SIG-M5 treated with dmso at 0.1 percent for 504 hours (cell line): ENCODE measurements at regions not wholly inside any gene's neighbourhood (a gene's known extent, or its start where the extent isn't known, plus 50 kb on each side); places are given as distances from the start of the nearest gene placed in this dataset.
"Not testable (repeated sequence)": the region's sequence is repeated elsewhere in the genome, so short reads cannot be mapped to it uniquely, and the experiment has no call there.

ENCODE experiments used
- DNase-seq: peaks from one replicate; lab custom pipeline; 2025; ENCODE audit not compliant: unreplicated experiment; lab: John Stamatoyannopoulos, UW

DNA sequence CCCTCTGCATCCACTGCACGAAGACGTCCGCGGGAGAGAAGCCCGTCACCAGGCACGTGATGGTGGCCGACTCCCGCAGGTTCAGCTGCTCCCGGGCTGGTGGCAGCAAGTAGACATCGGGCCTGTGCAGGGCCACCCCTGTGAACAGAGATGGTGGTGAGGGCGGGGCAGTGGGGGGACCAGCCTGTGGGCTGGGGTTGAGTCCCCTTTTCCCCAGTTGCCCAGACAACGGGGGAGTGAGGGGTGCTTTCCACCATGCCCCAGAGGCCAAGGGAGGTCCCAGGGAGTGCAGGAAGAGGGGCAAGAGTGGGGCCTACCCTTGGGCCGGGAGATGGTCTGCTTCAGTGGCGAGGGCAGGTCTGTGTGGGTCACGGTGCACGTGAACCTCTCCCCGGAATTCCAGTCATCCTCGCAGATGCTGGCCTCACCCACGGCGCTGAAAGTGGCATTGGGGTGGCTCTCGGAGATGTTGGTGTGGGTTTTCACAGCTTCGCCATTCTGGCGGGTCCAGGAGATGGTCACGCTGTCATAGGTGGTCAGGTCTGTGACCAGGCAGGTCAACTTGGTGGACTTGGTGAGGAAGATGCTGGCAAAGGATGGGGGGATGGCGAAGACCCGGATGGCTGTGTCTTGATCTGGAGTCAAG lies 328.3 kb downstream of the TMEM121 start:
- DNase-seq: no peak

DNA sequence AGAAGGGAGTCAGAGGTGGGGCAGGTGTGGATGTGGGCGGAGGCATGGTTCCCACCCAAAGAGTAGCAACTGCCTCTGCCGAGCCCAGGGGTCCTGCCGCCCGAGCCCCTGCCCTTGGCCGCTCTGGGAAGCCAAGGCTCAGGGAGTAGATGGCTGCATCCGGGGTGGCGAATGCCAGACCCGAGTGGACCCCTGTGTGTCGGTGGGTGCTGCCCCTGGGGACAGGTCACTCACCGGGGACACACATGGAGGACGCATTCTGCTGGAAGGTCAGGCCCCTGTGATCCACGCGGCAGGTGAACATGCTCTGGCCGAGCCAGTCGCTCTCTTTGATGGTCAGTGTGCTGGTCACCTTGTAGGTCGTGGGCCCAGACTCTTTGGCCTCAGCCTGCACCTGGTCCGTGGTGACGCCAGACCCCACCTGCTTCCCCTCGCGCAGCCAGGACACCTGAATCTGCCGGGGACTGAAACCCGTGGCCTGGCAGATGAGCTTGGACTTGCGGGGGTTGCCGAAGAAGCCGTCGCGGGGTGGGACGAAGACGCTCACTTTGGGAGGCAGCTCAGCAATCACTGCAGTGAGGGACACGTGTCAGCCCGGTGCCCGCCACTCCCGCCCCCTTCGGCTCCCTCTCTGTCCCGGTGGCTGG lies 329.0 kb downstream of the TMEM121 start:
- no peak for DNase-seq

DNA sequence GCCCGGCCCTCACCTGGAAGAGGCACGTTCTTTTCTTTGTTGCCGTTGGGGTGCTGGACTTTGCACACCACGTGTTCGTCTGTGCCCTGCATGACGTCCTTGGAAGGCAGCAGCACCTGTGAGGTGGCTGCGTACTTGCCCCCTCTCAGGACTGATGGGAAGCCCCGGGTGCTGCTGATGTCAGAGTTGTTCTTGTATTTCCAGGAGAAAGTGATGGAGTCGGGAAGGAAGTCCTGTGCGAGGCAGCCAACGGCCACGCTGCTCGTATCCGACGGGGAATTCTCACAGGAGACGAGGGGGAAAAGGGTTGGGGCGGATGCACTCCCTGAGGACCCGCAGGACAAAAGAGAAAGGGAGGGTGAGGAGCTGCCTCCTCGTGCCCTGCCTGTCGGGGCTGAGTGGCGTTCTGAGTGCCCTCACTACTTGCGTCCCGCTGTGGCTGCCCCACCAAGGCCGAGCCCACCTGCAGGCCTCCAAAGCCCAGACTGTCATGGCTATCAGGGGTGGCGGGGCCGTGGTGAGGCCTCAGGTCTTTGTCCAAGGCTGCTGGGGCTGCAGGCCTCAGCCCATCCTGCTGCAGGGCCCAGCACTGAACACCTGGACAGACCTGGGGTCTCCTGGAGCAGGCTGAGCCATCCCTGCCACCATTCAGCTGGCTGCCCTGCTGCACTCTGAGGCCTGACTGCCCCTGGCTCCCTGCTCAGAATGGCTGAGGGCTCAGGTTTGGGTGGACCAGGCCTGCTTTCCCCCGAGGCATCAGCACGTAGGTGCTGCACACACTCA lies 329.7 kb downstream of the TMEM121 start:
- DNase-seq: no peak

DNA sequence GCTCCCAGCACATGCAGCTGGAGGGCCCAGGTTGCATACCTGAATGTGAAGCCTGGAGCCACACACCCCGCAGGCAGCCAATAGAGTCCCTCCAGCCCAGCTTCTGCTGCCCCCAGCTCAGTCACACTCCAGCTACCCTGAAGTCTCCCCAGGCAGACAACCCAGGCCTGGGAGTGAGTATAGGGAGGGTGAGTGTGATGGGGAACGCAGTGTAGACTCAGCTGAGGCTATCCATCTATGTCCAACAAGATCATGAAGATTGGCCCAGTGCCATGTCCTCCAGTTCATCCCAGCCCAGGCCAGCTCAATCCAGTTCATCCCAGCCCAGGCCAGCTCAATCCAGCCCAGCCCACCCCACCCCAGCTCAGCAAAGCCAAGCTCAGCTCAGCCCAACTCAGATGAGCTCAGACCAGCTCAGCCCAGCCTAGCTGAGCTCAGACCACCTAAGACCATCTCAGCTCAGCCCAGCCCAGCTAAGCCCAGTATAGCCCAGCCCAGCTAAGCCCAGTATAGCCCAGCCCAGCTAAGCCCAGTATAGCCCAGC lies 330.4 kb downstream of the TMEM121 start:
- DNase-seq: no peak

DNA sequence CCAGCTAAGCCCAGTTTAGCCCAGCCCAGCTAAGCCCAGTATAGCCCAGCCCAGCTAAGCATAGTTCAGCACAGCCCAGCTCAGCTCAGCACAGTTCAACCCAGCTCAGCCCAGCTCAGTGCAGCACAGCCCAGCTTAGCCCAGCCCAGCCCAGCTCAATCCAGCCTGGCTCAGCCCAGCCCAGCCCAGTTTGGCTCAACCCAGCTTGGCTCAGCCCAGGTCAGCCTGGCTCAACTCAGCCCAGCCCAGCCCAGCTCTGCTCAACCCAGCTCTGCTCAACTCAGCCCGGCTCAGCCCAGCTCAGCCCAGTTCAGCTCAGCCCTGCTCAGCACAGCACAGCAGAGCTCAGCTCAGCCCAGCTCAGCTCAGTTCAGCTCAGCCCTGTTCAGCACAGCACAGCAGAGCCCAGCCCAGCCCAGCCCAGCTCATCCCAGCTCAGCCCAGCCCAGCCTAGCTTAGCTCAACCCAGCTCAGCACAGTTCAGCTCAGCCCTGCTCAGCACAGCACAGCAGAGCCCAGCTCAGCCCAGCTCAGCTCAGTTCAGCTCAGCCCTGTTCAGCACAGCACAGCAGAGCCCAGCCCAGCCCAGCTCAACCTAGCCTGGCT lies 330.9 kb downstream of the TMEM121 start:
- no peak for DNase-seq

DNA sequence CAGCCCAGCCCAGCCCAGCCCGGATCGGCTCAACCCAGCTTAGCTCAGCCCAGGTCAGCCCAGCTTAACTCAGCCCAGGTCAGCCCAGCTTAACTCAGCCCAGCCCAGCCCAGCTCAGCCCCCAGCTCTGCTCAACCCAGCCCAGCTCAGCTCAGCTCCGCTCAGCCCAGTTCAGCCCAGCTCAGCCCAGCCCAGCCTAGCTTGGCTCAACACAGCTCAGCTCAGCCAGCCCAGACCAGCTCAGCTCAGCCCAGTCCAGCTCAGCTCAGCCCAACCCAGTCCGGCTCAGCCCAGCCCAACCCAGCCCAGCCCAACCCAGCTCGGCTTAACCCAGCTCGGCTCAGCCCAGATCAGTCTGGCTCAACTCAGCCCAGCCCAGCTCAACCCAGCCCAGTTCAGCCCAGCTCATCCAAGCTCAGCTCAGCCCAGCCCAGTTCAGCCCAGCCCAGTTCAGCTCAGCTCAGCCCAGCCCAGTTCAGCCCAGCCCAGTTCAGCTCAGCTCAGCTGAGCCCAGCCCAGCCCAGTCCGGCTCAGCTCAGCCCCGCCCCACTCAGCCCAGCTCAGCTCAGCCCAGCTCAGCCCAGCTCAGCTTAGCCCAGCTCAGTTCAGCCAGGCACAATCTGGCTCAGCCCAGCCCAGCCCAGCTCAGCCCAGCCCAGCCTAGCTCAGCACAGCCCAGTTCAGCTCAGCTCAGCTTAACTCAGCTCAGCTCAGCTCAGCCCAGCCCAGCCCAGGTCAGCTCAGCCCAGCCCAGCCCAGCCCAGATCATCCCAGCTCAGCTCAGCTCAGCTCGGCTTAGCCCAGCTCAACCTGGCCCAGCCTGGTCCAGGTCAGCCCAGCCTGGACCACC lies 331.7 kb downstream of the TMEM121 start:
- no peak for DNase-seq

DNA sequence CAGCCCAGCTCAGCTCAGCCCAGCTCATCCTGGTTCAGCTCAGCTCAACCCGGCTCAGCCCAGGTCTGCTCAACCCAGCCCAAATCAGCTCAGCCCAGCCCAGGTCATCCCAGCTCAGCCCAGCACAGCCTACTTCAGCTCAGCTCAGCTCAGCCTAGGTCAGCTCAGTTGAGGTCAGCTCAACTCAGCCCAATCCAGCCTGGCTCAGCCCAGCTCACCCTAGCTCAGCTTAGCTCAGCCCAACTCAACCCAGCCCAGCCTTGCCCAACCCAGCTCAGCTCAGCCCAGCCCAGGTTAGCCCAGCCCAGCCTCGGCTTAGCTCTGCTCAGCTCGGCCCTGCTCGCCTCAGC lies 332.3 kb downstream of the TMEM121 start:
- no peak for DNase-seq

DNA sequence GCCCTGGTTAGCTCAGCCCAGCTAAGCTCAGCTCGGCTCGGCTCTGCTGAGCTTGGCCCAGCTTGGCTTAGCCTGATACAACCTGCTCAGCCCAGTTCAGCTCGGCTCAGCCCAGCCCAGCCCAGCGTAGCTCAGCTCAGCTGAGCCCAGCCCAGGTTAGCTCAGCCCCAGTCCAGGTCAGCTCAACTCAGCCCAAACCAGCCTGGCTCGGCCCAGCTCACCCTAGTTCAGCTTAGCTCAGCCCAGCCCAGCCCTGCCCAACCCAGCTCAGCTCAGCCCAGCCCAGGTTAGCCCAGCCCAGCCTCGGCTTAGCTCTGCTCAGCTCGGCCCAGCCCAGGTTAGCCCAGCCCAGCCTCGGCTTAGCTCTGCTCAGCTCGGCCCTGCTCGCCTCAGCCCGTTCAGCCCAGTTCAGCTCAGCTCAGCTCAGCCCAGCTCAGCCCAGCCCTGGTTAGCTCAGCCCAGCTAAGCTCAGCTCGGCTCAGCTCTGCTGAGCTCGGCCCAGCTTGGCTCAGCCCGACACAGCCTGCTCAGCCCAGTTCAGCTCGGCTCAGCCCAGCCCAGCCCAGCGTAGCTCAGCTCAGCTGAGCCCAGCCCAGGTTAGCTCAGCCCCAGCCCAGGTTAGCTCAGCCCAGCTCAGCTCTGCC lies 332.8 kb downstream of the TMEM121 start:
- not testable (repeated sequence) for DNase-seq

DNA sequence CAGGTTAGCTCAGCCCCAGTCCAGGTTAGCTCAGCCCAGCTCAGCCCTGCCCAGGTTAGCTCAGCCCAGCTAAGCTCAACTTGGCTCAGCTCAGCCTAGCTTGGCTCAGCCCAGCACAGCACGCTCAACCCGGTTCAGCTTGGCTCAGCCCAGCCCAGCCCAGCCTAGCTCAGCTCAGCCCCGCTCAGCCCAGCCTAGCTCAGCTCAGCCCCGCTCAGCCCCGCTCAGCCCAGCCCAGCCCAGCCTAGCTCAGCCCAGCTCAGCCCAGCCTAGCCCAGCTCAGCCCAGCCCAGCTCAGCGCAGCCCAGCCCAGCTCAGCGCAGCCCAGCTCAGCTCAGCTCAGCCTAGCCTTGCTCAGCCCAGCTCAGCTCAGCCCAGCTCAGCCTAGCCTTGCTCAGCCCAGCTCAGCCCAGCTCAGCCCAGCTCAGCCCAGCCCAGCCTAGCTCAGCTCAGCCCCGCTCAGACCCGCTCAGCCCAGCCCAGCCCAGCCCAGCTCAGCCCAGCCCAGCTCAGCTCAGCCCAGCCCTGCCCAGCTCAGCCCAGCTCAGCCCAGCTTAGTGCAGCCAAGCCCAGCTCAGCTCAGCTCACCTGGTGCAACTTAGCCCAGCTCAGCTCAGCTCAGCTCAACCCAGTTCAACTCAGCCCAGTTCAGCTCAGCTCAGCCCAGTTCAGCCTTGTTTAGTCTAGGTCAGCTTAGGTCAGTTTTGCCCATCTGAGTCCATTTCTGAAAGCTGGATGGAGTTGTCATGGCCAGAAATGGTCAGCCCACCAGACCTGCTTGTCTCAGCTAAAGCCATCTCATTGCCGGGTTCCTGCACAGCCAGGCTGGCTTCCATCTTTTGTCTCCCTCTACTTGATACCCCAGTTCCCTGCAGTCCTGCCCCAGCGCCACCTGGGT lies 333.6 kb downstream of the TMEM121 start:
- DNase-seq: no peak

DNA sequence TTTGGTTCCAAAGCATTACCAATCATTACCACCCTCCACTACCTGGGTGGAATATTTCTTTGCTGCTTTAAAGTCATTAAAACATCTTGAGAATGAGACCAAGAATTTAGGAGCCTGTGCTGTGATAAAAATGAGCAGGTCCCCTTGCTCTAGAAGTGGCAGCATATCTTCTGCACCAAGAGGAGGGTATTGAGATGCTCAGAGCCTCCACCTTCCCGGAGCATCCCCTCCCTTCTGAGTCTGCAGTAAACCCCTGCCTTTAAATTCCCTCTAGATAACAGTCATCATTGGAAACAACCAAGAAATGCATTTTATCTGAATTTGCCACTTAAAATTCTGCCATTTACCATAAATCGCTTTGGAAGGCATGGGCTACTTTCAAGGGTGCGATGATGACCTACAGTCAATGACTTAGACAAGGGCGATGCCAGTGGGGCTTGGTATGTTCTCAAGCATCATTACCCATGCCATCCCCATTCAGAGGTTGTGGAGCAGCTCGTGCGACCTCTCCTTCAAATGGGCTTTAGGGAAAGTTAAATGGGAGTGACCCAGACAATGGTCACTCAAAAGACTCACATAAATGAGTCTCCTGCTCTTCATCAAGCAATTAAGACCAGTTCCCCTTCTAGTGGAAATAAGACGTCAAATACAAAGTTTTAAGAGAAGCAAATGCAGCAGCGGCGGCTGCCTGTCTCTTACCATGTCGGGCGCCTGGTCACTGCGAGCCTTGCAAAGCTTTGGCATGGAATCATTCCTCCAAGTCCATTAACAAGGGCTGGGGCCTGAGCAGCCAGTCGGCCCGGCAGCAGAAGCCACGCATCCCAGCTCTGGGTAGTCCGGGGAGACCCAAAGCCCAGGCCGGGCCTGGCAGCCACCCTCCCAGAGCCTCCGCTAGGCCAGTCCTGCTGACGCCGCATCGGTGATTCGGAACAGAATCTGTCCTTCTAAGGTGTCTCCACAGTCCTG lies 334.5 kb downstream of the TMEM121 start:
- DNase-seq: no peak

DNA sequence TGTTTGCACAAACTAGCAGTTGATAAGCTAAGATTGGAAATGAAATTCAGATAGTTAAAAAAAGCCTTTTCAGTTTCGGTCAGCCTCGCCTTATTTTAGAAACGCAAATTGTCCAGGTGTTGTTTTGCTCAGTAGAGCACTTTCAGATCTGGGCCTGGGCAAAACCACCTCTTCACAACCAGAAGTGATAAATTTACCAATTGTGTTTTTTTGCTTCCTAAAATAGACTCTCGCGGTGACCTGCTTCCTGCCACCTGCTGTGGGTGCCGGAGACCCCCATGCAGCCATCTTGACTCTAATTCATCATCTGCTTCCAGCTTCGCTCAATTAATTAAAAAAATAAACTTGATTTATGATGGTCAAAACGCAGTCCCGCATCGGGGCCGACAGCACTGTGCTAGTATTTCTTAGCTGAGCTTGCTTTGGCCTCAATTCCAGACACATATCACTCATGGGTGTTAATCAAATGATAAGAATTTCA lies 335.6 kb downstream of the TMEM121 start:
- DNase-seq: no peak

DNA sequence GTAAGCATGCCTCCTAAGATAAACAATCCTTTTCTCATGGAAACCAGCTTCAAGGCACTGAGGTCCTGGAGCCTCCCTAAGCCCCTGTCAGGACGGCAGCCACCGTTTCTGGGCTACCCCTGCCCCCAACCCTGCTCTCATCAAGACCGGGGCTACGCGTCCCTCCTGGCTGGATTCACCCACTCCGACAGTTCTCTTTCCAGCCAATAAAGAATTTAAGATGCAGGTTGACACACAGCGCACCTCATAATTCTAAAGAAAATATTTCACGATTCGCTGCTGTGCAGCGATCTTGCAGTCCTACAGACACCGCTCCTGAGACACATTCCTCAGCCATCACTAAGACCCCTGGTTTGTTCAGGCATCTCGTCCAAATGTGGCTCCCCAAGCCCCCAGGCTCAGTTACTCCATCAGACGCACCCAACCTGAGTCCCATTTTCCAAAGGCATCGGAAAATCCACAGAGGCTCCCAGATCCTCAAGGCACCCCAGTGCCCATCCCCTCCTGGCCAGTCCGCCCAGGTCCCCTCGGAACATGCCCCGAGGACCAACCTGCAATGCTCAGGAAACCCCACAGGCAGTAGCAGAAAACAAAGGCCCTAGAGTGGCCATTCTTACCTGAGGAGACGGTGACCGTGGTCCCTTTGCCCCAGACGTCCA lies 336.3 kb downstream of the TMEM121 start:
- no peak for DNase-seq

DNA sequence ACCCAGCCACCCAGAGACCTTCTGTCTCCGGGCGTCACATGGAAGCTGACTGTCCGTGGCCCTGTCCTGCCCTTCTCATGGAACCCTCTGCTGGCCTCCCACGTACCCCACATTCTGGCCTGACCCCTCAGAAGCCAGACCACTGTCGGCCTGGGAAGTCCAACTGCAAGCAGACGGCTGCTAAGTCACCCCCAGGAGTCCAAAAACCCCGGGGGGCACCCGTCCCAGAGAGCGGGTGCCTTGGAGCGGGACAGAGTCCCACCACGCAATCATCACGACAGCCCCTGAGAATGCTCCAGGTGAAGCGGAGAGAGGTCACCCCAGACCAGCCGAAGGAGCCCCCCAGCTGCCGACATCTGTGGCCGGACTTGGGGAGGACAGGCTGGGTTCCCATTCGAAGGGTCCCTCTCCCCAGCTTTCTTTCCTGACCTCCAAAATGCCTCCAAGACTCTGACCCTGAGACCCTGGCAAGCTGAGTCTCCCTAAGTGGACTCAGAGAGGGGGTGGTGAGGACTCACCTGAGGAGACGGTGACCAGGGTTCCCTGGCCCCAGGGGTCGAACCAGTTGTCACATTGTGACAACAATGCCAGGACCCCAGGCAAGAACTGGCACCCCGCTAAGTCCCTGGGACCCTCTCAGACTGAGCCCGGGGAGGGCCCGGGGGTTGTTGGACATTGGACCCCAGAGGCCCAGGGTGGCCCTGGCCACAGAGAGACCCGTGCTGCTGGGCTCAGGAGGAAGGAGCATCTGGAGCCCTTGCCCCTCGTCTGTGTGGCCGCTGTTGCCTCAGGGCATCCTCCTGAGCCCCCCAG lies 337.1 kb downstream of the TMEM121 start:
- DNase-seq: no peak

DNA sequence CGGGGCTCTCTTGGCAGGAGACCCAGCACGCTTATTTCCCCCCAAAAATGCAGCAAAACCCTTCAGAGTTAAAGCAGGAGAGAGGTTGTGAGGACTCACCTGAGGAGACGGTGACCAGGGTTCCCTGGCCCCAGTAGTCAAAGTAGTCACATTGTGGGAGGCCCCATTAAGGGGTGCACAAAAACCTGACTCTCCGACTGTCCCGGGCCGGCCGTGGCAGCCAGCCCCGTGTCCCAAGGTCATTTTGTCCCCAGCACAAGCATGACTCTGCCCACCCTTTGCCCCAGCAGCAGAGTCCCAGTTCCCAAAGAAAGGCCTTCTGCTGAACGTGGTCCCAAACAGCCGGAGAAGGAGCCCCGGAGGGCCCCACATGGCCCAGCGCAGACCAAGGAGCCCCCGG lies 337.7 kb downstream of the TMEM121 start:
- DNase-seq: no peak

DNA sequence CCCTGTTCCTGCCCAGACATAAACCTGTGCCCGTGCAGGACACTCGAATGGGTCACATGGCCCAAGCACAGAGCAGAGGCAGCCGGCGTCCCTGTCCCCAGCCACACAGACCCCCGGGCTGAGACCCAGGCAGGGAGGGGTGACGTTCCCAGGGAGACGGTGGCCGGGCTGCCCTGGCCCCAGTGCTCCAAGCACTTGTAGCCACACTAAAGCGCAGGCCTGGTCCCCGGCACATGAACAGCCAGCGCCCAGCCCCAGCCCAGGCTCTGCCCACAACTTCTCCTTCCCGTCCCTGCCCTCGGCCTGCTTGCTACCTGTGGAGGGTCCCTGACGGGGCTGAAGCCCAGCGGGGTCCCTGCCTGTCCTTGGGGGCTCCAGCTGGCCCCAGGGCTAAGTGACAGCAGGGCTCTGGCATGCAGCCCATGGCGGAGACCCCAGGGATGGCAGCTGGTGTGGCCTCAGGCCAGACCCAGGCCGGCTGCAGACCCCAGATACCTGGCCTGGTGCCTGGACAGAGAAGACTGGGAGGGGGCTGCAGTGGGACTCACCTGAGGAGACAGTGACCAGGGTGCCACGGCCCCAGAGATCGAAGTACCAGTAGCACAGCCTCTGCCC lies 338.4 kb downstream of the TMEM121 start:
- DNase-seq: no peak

DNA sequence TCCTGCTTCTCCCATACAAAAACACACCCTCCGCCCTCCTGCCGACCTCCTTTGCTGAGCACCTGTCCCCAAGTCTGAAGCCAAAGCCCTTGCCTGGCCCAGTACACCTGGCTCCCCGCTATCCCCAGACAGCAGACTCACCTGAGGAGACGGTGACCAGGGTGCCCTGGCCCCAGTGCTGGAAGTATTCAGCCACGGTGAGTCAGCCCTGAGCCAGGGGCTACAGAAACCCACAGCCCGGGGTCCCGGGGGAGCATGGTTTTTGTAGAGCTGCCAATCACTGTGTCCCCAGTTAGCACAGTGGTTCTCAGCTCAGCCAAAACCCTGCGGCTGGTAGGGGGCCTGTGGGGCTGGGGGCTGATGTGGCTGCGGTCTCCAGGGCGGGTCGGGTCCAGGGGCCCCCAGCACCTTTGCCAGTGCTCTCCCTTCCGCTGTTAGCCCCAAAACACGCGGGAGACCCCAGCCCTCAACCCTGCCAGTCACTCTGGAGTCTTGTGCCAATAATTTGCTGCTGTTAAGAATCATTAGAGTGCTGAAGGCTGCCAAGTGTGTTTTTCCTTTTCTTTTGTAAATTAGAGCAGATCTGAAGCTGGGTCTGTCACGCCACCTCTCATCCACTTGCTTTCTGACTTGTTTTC lies 339.0 kb downstream of the TMEM121 start:
- DNase-seq: no peak
